H9 (cell line): ENCODE measurements at regions not wholly inside any gene's neighbourhood (a gene's known extent, or its start where the extent isn't known, plus 50 kb on each side); places are given as distances from the start of the nearest gene placed in this dataset.

Source experiments
- DNase-seq: peaks from one replicate; pipeline ENCODE4 v3.0.0-alpha.2; 2017
- H2AFZ ChIP-seq: one replicate; pipeline ENCODE4 v1.6.1; 2013; ENCODE audit warnings: mild to moderate bottlenecking, low read length, control low read depth, moderate library complexity
- H2AK5ac ChIP-seq: 2 replicates; pipeline ENCODE4 v1.6.1; 2013; ENCODE audit warnings: low read length, control low read depth, mixed read lengths; ENCODE audit not compliant: insufficient read length
- H2BK120ac ChIP-seq: one replicate; pipeline ENCODE4 v1.6.1; 2013; ENCODE audit warnings: low read depth, mild to moderate bottlenecking, low read length, control low read depth, inconsistent platforms; ENCODE audit not compliant: poor library complexity, severe bottlenecking
- H2BK12ac ChIP-seq: 2 replicates; pipeline ENCODE4 v1.6.1; 2013; ENCODE audit warnings: low read length, control low read depth, mixed read lengths, low read depth; ENCODE audit not compliant: insufficient read length
- H2BK15ac ChIP-seq: 2 replicates; pipeline ENCODE4 v1.6.1; 2013; ENCODE audit warnings: low read depth, low read length, control low read depth
- H2BK20ac ChIP-seq: one replicate; pipeline ENCODE4 v1.6.1; 2013; ENCODE audit warnings: low read depth, mild to moderate bottlenecking, low read length, control low read depth, inconsistent platforms; ENCODE audit not compliant: poor library complexity, severe bottlenecking
- H2BK5ac ChIP-seq: 2 replicates; pipeline ENCODE4 v1.6.1; 2013; ENCODE audit warnings: low read length, control low read depth, mixed read lengths; ENCODE audit not compliant: insufficient read length
- H3K14ac ChIP-seq: 2 replicates; pipeline ENCODE4 v1.6.1; 2013; ENCODE audit warnings: low read length, control low read depth; ENCODE audit not compliant: insufficient read depth
- H3K18ac ChIP-seq: 2 replicates; pipeline ENCODE4 v1.6.1; 2013; ENCODE audit warnings: low read depth, mild to moderate bottlenecking, mixed read lengths, low read length, control low read depth; ENCODE audit not compliant: insufficient read length
- H3K23ac ChIP-seq: 2 replicates; pipeline ENCODE4 v1.6.1; 2013; ENCODE audit warnings: low read length, control low read depth, mixed read lengths, low read depth; ENCODE audit not compliant: insufficient read length
- H3K23me2 ChIP-seq: 2 replicates; pipeline ENCODE4 v1.6.1; 2013; ENCODE audit warnings: low read depth, mild to moderate bottlenecking, mixed read lengths, low read length, control low read depth; ENCODE audit not compliant: insufficient read length, poor library complexity, severe bottlenecking
- H3K27ac ChIP-seq: 2 replicates; pipeline ENCODE4 v1.5.1; 2013; ENCODE audit warnings: low read length, control low read depth, mixed read lengths, low read depth; ENCODE audit not compliant: insufficient read length
- H3K27me3 ChIP-seq: 2 replicates; pipeline ENCODE4 v1.6.1; 2013; ENCODE audit warnings: low read length, control low read depth, inconsistent platforms; ENCODE audit not compliant: insufficient read depth
- H3K4ac ChIP-seq: 2 replicates; pipeline ENCODE4 v1.6.1; 2013; ENCODE audit warnings: low read depth, mild to moderate bottlenecking, control low read depth, inconsistent platforms, low read length, moderate library complexity
- H3K4me1 ChIP-seq: 2 replicates; pipeline ENCODE4 v1.6.1; 2013; ENCODE audit warnings: low read length, control low read depth, inconsistent platforms; ENCODE audit not compliant: insufficient read depth
- H3K4me2 ChIP-seq: 2 replicates; pipeline ENCODE4 v1.6.1; 2013; ENCODE audit warnings: low read length, control low read depth, mixed read lengths; ENCODE audit not compliant: insufficient read length, insufficient read depth
- H3K56ac ChIP-seq: 2 replicates; pipeline ENCODE4 v1.6.1; 2013; ENCODE audit warnings: low read depth, mild to moderate bottlenecking, mixed read lengths, low read length, control low read depth; ENCODE audit not compliant: insufficient read length
- H3K79me1 ChIP-seq: 2 replicates; pipeline ENCODE4 v1.6.1; 2013; ENCODE audit warnings: low read depth, mild to moderate bottlenecking, moderate library complexity, low read length, control low read depth, inconsistent platforms; ENCODE audit not compliant: insufficient read depth, poor library complexity, severe bottlenecking
- H3K79me2 ChIP-seq: 2 replicates; pipeline ENCODE4 v1.6.1; 2013; ENCODE audit warnings: low read length, control low read depth, inconsistent platforms; ENCODE audit not compliant: insufficient read depth
- H3K9ac ChIP-seq: 2 replicates; pipeline ENCODE4 v1.6.1; 2013; ENCODE audit warnings: low read length, control low read depth, mixed read lengths; ENCODE audit not compliant: insufficient read length; ENCODE audit errors: extremely low read depth
- H3K9me3 ChIP-seq: one replicate; pipeline ENCODE4 v1.6.1; 2013; ENCODE audit warnings: low read depth, low read length, inconsistent platforms; ENCODE audit not compliant: control insufficient read depth
- H3T11ph ChIP-seq: one replicate; pipeline ENCODE4 v1.6.1; 2013; ENCODE audit warnings: mild to moderate bottlenecking, low read length, control low read depth, inconsistent platforms
- H4K20me1 ChIP-seq: one replicate; pipeline ENCODE4 v1.6.1; 2013; ENCODE audit not compliant: control insufficient read depth, insufficient read length, insufficient read depth
- H4K5ac ChIP-seq: 2 replicates; pipeline ENCODE4 v1.6.1; 2013; ENCODE audit warnings: low read depth, mild to moderate bottlenecking, mixed read lengths, low read length, control low read depth; ENCODE audit not compliant: insufficient read length
- H4K8ac ChIP-seq: replicated peaks from 2 replicates; pipeline ENCODE4 v1.6.1; 2013; ENCODE audit warnings: low read length, control low read depth, mixed read lengths, low read depth; ENCODE audit not compliant: insufficient read length
- H4K91ac ChIP-seq: 2 replicates; pipeline ENCODE4 v1.6.1; 2013; ENCODE audit warnings: low read depth, mild to moderate bottlenecking, moderate library complexity, mixed read lengths, low read length, control low read depth; ENCODE audit not compliant: insufficient read length
- H3K27ac Mint-ChIP-seq, 3 experiments: 2 replicates in 2 of 3; 3 replicates in 1 of 3; pipeline ENCODE4 v1.8.0; 2020 to 2021; ENCODE audit warnings: mixed read lengths in 3 of 3, mild to moderate bottlenecking in 1 of 3, moderate library complexity in 1 of 3
- H3K27me3 Mint-ChIP-seq: 2 replicates; pipeline ENCODE4 v1.8.0; 2021; ENCODE audit warnings: low read depth, mild to moderate bottlenecking, moderate library complexity, mixed read lengths
- H3K36me3 Mint-ChIP-seq, 3 experiments: 2 replicates in 2 of 3; 3 replicates in 1 of 3; pipeline ENCODE4 v1.8.0; 2020 to 2021; ENCODE audit warnings: low read depth in 3 of 3, mixed read lengths in 3 of 3; ENCODE audit not compliant: insufficient read depth in 1 of 3
- H3K4me1 Mint-ChIP-seq, 2 experiments: 2 replicates each; pipeline ENCODE4 v1.8.0; 2020; ENCODE audit warnings: mixed read lengths in 2 of 2
- H3K4me3 Mint-ChIP-seq, 2 experiments: 2 replicates in 1 of 2; 3 replicates in 1 of 2; pipeline ENCODE4 v1.8.0; 2020 to 2021; ENCODE audit warnings: mild to moderate bottlenecking in 2 of 2, mixed read lengths in 2 of 2, moderate library complexity in 1 of 2
- H3K9me3 Mint-ChIP-seq, 2 experiments: 2 replicates in 1 of 2; 3 replicates in 1 of 2; pipeline ENCODE4 v1.8.0; 2020; ENCODE audit warnings: mild to moderate bottlenecking in 2 of 2, mixed read lengths in 2 of 2, moderate library complexity in 1 of 2
- WGBS: extraction: QIAGEN DNeasy Blood & Tissue Kit; methylation state at CpG from one replicate; pipeline ENCODE4 v1.1.7; 2013; ENCODE audit warnings: missing lambda C conversion rate, low lambda C conversion rate, mixed read lengths; ENCODE audit not compliant: insufficient read length; ENCODE audit errors: extremely low coverage; 5-methylcytosine and 5-hydroxymethylcytosine counted together
- TF ChIP-seq, protein P1 (sequence below): fragments of 200-600 bp; sonication (generic); conservative IDR thresholded peaks from 3 replicates; pipeline ENCODE4 v1.8.0; 2021; ENCODE audit warnings: antibody characterized with exemption, mild to moderate bottlenecking

DNA sequence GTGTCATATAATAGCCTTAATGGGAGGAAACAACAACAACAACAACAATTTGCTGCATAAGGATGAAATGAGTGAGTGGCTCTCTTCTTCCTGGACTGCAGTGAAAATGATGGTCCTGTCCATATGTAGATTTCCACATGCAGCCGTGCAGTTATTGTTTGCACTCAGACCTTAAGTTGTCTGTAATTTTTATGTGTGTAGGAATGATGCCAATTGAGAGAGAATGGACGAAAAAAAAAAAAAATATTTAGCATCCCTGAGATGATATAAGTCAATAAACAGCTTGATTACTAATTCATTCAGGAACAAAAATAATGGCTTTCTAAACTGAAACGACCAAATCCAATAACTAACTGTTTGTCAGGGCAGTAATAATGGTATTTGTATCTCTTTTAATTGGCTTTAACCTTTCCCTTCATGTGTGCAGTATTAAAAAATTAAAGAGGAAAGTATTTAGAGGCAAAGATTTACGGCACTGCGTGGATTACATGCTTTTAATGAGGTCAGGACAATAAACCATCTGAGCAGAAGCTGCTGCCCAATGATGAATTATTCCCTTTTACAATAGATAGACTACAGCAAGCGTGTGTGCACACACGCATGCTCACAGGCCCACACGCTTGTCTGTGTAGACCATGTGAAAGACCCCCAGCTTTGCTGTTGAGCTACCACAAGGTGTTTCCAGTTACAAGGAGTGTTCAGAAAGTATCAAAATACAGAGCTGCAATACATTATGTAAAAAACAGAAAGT is 459.5 kb upstream of the WWC1 start:
- no peak for DNase-seq
- Histone ChIP-seq H3K79me1 (no peaks in the 10 kb centered on the region), H4K91ac (no peak overlapping the region), H2BK12ac (no peak overlapping the region), H3K9me3 (no peaks in the 10 kb centered on the region), H3K4me2 (no peak overlapping the region), H4K20me1 (no peaks in the 10 kb centered on the region), H2BK120ac (no peak overlapping the region), H2AK5ac (no peak overlapping the region), H3K9ac (no peak overlapping the region), H3K4me1 (no peaks in the 10 kb centered on the region), H3K23ac (no peak overlapping the region), H3T11ph (no peak overlapping the region), H3K27ac (no peak overlapping the region), H2AFZ (no peak overlapping the region), H3K79me2 (no peaks in the 10 kb centered on the region), H3K14ac (no peak overlapping the region), H3K4ac (no peak overlapping the region), H2BK5ac (no peak overlapping the region), H3K56ac (no peak overlapping the region), H2BK15ac (no peak overlapping the region), H4K5ac (no peak overlapping the region), H2BK20ac (no peak overlapping the region), H4K8ac (no peak overlapping the region), H3K27me3 (no peaks in the 10 kb centered on the region), H3K23me2 (no peaks in the 10 kb centered on the region), H3K18ac (no peak overlapping the region)
- Mint-ChIP-seq H3K36me3 (peaks cover 0 to 2% (median 0%) of the 10 kb centered on the region in 3 experiments; a peak in 1 of 7 replicates), H3K9me3 (no peaks in the 10 kb centered on the region), H3K4me3 (no peak overlapping the region), H3K4me1 (peaks cover 12 to 13% of the 10 kb centered on the region in 2 experiments), H3K27ac (no peak overlapping the region), H3K27me3 (no peaks in the 10 kb centered on the region; the same call in 1 of the 2 replicates)
- TF ChIP-seq, protein P1, sequence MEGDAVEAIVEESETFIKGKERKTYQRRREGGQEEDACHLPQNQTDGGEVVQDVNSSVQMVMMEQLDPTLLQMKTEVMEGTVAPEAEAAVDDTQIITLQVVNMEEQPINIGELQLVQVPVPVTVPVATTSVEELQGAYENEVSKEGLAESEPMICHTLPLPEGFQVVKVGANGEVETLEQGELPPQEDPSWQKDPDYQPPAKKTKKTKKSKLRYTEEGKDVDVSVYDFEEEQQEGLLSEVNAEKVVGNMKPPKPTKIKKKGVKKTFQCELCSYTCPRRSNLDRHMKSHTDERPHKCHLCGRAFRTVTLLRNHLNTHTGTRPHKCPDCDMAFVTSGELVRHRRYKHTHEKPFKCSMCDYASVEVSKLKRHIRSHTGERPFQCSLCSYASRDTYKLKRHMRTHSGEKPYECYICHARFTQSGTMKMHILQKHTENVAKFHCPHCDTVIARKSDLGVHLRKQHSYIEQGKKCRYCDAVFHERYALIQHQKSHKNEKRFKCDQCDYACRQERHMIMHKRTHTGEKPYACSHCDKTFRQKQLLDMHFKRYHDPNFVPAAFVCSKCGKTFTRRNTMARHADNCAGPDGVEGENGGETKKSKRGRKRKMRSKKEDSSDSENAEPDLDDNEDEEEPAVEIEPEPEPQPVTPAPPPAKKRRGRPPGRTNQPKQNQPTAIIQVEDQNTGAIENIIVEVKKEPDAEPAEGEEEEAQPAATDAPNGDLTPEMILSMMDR = no peak
- no CpG with 5 or more reads among the region's 8 CpGs for WGBS
